Left ventricle myocardium inferior (tissue), 1 donor: ENCODE measurements at regions not wholly inside any gene's neighbourhood (a gene's known extent, or its start where the extent isn't known, plus 50 kb on each side); places are given as distances from the start of the nearest gene placed in this dataset.

Experiments
- DNase-seq: peaks from one replicate; pipeline ENCODE4 v3.0.0-alpha.2; 2020
- H3K27ac ChIP-seq: fragments of 200-600 bp; replicated peaks from 2 replicates; pipeline ENCODE4 v1.8.0; 2021
- H3K27me3 ChIP-seq: fragments of 200-600 bp; 2 replicates; pipeline ENCODE4 v1.8.0; 2021; ENCODE audit warnings: low read depth
- H3K36me3 ChIP-seq: fragments of 200-600 bp; 2 replicates; pipeline ENCODE4 v1.8.0; 2021
- H3K4me1 ChIP-seq: fragments of 200-600 bp; 2 replicates; pipeline ENCODE4 v1.8.0; 2021
- H3K4me3 ChIP-seq: fragments of 200-600 bp; 2 replicates; pipeline ENCODE4 v1.8.0; 2021; ENCODE audit warnings: mild to moderate bottlenecking, moderate library complexity
- H3K9me3 ChIP-seq: fragments of 200-600 bp; replicated peaks from 2 replicates; pipeline ENCODE4 v1.8.0; 2021
- intact Hi-C: fragments of 100-400 bp; cut with micrococcal nuclease; formaldehyde crosslinking; loops from one replicate; pipeline ENCODE4 v1.11.0; 2022
- TF ChIP-seq, protein P1 (sequence below): fragments of 200-600 bp; IDR thresholded peaks from 2 replicates; pipeline ENCODE4 v1.8.0; 2021; ENCODE audit warnings: antibody characterized with exemption, mild to moderate bottlenecking, borderline replicate concordance
- donor health status: DM: no; HTN: yes; CAD: no; lungs with severe emphysema.

DNA sequence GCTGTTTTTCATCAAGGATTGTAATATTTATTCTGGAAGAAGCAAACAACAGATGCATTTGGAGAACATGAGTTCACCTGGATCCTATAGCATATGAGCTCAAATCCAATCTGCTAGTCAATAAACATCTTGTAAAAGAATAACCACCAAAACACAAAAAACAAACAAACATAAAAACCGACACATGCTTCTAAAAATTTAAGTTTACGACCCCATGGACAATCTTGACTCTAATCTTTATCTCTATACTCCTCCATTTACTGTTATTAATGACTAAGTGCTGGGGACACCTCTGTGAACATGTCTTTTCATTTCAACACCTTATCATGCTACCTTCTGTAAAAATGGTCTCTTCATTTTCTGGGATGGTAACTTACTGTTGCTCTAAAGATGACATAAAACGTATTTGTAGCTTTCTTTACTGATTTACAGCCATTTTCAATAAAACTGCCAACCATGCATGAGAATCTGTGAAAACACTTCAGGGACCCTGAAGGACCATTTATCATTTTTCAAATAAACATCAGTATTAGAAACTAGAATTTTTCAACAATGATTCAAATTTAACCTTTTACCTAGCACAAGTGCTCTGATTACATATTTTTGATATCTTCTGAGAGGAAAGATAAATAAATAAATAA, 123.8 kb upstream of the SOX5 start:
- TF ChIP-seq, protein P1, sequence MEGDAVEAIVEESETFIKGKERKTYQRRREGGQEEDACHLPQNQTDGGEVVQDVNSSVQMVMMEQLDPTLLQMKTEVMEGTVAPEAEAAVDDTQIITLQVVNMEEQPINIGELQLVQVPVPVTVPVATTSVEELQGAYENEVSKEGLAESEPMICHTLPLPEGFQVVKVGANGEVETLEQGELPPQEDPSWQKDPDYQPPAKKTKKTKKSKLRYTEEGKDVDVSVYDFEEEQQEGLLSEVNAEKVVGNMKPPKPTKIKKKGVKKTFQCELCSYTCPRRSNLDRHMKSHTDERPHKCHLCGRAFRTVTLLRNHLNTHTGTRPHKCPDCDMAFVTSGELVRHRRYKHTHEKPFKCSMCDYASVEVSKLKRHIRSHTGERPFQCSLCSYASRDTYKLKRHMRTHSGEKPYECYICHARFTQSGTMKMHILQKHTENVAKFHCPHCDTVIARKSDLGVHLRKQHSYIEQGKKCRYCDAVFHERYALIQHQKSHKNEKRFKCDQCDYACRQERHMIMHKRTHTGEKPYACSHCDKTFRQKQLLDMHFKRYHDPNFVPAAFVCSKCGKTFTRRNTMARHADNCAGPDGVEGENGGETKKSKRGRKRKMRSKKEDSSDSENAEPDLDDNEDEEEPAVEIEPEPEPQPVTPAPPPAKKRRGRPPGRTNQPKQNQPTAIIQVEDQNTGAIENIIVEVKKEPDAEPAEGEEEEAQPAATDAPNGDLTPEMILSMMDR = no peak
- intact Hi-C loops = no loop called here
- H3K27ac ChIP-seq = no peak overlapping the region
- H3K36me3 ChIP-seq = no peaks in the 10 kb centered on the region
- H3K4me1 ChIP-seq = no peaks in the 10 kb centered on the region
- DNase-seq = no peak
- no peaks in the 10 kb centered on the region for H3K9me3 ChIP-seq
- no peak overlapping the region for H3K4me3 ChIP-seq
- H3K27me3 ChIP-seq = no peaks in the 10 kb centered on the region

DNA sequence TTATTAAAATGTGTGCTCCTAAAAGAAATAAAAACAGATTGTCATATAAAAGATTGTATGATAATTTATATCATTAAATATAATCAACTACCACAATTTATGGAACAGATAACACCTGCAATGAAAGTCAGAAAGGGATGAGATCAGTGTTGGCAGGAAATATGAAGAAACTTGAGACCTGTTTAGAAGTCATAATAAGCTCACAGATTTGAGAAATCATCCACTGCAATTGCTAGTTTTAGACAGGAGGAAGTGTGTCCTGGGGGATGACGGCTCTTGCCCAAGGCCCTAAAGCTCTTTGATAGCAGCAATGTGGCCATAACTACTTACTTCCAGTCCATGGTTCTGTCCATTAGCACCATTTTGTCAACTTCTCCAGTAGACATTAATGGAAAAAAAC, 122.8 kb upstream of the SOX5 start:
- H3K4me1 ChIP-seq = no peaks in the 10 kb centered on the region

DNA sequence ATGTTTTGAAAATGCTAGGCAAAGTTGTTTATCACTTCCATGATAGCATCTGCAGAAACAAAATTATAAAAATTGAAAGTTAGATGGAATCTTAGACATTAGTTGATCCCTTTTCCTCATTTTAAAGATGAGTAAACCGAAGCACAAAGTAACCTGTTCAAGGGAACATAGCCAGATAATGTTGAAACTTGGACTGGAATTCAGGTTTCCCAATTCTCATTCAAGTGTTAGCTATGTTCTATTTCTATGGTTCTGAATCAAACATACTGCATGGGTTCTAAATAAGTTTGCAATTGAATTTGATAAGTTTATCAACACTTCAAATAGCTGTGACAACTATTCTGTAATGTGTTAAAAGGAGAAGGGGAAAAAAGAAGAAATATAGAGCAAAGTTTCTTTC, 122.4 kb upstream of the SOX5 start:
- no peak for DNase-seq
- H3K36me3 ChIP-seq = no peaks in the 10 kb centered on the region
- TF ChIP-seq, protein P1 = no peak
- no peaks in the 10 kb centered on the region for H3K9me3 ChIP-seq
- H3K4me3 ChIP-seq = no peak overlapping the region
- no peaks in the 10 kb centered on the region for H3K27me3 ChIP-seq
- no peak overlapping the region for H3K27ac ChIP-seq
- no peaks in the 10 kb centered on the region for H3K4me1 ChIP-seq
- intact Hi-C loops = no loop called here

More for the DNA sequence above, 122.8 kb upstream of the SOX5 start:
- Histone ChIP-seq H3K27me3 (no peaks in the 10 kb centered on the region), H3K27ac (no peak overlapping the region), H3K36me3 (no peaks in the 10 kb centered on the region), H3K9me3 (no peaks in the 10 kb centered on the region), H3K4me3 (no peak overlapping the region)
- intact Hi-C loops = no loop called here
- DNase-seq = no peak
- TF ChIP-seq, protein P1 = no peak

DNA sequence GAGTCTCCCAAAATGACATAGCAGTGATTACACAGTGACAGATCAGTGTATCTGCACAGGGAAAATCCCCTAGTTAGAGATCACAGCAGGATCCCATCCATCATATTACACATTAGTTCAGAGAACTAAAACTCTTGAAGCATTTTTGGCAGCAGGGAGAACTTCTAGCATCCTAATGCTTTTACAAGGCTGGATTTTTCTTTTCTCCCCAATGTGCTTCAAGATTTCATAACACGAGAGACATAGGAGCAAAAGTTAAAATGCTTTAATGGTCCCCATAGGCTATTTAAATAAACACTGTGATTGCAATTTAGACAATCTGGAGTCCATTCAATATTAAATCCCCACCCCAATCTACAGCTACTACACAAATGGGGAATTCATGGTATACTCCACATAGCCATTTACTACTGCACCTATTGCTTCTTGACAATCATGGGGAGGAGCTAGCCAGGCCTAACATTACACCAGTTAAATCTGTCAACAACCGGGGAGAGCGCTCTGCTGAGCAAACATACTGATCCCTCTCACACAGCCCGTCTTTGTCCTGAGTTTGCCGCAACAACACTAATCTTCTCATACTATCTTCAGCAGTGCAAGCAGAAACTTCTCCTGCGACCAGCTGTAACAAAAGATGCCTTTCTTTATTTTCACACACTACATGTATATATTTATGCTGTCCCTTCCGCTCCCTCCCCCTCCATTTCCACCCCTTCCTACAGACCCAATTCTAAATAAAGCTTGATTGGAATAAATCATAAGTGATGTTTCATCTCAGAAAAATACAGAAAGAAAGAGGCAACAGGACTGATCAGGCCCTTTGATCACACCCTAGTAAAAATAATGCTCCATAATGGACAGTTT, 120.3 kb upstream of the SOX5 start:
- intact Hi-C loops = no loop called here
- Histone ChIP-seq H3K9me3 (no peaks in the 10 kb centered on the region), H3K36me3 (no peaks in the 10 kb centered on the region), H3K4me3 (no peak overlapping the region), H3K27ac (no peak overlapping the region), H3K4me1 (no peaks in the 10 kb centered on the region), H3K27me3 (no peaks in the 10 kb centered on the region)
- DNase-seq = no peak
- TF ChIP-seq, protein P1 = no peak

DNA sequence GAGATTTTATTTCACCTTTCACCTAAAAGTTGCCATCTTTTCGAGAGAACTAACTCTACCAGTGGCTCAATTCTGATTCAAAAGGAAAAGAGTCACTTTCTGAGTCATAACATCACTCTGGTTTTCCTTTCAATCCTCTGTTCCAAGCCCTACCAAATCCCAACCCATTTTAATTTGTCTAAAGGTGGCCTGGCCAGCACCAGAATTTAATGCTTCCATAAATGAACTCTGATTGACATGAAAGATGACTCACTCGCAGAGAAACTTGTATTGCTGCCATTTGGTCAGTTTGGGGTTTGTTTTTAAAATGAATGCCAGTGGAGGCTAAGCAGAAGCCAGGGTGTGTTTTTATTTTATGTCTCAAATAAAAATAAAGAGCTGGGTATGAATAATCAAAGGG, 117.4 kb upstream of the SOX5 start:
- TF ChIP-seq, protein P1 = no peak
- no peaks in the 10 kb centered on the region for H3K27me3 ChIP-seq
- no peaks in the 10 kb centered on the region for H3K9me3 ChIP-seq
- H3K4me1 ChIP-seq = no peaks in the 10 kb centered on the region
- intact Hi-C loops = no loop called here
- DNase-seq = no peak
- H3K27ac ChIP-seq = no peak overlapping the region
- H3K36me3 ChIP-seq = no peaks in the 10 kb centered on the region
- H3K4me3 ChIP-seq = no peak overlapping the region
